Esophagus squamous epithelium (tissue), 4 donors: ENCODE measurements at regions not wholly inside any gene's neighbourhood (a gene's known extent, or its start where the extent isn't known, plus 50 kb on each side); places are given as distances from the start of the nearest gene placed in this dataset.

Experiments used
- POLR2A ChIP-seq, 4 donors: fragments of 450-650 bp; IDR thresholded peaks; one replicate each; pipeline ENCODE4 v1.6.1; 2017; ENCODE audit warnings: antibody characterized with exemption in 4 of 4, mild to moderate bottlenecking in 4 of 4, moderate library complexity in 3 of 4
- TF ChIP-seq, protein P1 (sequence below), 6 experiments: fragments of 450-650 bp in 4 of 6; fragments of 200-600 bp in 2 of 6; sonication (generic) in 2 of 6; IDR thresholded peaks; one replicate each; pipeline ENCODE4 v1.5.1; 2016 to 2019; ENCODE audit warnings: antibody characterized with exemption in 6 of 6, mild to moderate bottlenecking in 4 of 6, moderate library complexity in 4 of 6

- TF ChIP-seq, protein P1, sequence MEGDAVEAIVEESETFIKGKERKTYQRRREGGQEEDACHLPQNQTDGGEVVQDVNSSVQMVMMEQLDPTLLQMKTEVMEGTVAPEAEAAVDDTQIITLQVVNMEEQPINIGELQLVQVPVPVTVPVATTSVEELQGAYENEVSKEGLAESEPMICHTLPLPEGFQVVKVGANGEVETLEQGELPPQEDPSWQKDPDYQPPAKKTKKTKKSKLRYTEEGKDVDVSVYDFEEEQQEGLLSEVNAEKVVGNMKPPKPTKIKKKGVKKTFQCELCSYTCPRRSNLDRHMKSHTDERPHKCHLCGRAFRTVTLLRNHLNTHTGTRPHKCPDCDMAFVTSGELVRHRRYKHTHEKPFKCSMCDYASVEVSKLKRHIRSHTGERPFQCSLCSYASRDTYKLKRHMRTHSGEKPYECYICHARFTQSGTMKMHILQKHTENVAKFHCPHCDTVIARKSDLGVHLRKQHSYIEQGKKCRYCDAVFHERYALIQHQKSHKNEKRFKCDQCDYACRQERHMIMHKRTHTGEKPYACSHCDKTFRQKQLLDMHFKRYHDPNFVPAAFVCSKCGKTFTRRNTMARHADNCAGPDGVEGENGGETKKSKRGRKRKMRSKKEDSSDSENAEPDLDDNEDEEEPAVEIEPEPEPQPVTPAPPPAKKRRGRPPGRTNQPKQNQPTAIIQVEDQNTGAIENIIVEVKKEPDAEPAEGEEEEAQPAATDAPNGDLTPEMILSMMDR (IDR thresholded peaks at IDR 0.05), result no peak
- TF ChIP-seq POLR2A (IDR thresholded peaks at IDR 0.05), result no peak
These were observed 85.8 kb upstream of the DYRK2 start for GRCh38 chr12:67562513-67563287.
